Suprapubic skin (tissue), 3 donors: ENCODE measurements at regions not wholly inside any gene's neighbourhood (a gene's known extent, or its start where the extent isn't known, plus 50 kb on each side); places are given as distances from the start of the nearest gene placed in this dataset.

Source experiments
- POLR2AphosphoS5 ChIP-seq, 3 donors: sonication (generic); formaldehyde crosslinking; IDR thresholded peaks; one replicate each; pipeline ENCODE4 v1.6.1; 2017; ENCODE audit warnings: antibody characterized with exemption in 3 of 3
- TF ChIP-seq, protein P1 (sequence below), 2 donors: fragments of 200-600 bp in 1 of 2; fragments of 450-650 bp in 1 of 2; sonication (generic) in 1 of 2; IDR thresholded peaks; one replicate each; pipeline ENCODE4 v1.5.1; 2016 to 2019; ENCODE audit warnings: antibody characterized with exemption in 2 of 2, mild to moderate bottlenecking in 1 of 2, moderate library complexity in 1 of 2

GRCh38 chr11:90911192-90911591 lies 688.3 kb upstream of the CHORDC1 start:
- TF ChIP-seq POLR2AphosphoS5 (IDR thresholded peaks at IDR 0.05): no peak
- TF ChIP-seq, protein P1, sequence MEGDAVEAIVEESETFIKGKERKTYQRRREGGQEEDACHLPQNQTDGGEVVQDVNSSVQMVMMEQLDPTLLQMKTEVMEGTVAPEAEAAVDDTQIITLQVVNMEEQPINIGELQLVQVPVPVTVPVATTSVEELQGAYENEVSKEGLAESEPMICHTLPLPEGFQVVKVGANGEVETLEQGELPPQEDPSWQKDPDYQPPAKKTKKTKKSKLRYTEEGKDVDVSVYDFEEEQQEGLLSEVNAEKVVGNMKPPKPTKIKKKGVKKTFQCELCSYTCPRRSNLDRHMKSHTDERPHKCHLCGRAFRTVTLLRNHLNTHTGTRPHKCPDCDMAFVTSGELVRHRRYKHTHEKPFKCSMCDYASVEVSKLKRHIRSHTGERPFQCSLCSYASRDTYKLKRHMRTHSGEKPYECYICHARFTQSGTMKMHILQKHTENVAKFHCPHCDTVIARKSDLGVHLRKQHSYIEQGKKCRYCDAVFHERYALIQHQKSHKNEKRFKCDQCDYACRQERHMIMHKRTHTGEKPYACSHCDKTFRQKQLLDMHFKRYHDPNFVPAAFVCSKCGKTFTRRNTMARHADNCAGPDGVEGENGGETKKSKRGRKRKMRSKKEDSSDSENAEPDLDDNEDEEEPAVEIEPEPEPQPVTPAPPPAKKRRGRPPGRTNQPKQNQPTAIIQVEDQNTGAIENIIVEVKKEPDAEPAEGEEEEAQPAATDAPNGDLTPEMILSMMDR (IDR thresholded peaks at IDR 0.05): no peak
